Hepatocyte (in vitro differentiated cells): ENCODE measurements at regions not wholly inside any gene's neighbourhood (a gene's known extent, or its start where the extent isn't known, plus 50 kb on each side); places are given as distances from the start of the nearest gene placed in this dataset.

Experiments used
- DNase-seq: peaks from one replicate; pipeline ENCODE4 v3.0.0-alpha.2; 2016; ENCODE audit warnings: low spot score
- H2AFZ ChIP-seq: fragments of 200-600 bp; sonication (generic); 2 replicates; pipeline ENCODE4 v1.6.0; 2016; ENCODE audit warnings: antibody characterized with exemption, mild to moderate bottlenecking
- H3K27ac ChIP-seq: fragments of 200-600 bp; sonication (generic); 2 replicates; pipeline ENCODE4 v1.5.1; 2016; ENCODE audit warnings: mild to moderate bottlenecking
- H3K27me3 ChIP-seq: fragments of 200-600 bp; sonication (generic); 2 replicates; pipeline ENCODE4 v1.6.1; 2016
- H3K36me3 ChIP-seq: fragments of 200-600 bp; sonication (generic); replicated peaks from 2 replicates; pipeline ENCODE4 v1.5.1; 2016; ENCODE audit warnings: low read depth; ENCODE audit not compliant: insufficient read depth
- H3K4me1 ChIP-seq: fragments of 200-600 bp; sonication (generic); 2 replicates; pipeline ENCODE4 v1.5.1; 2016; ENCODE audit warnings: mild to moderate bottlenecking, moderate library complexity; ENCODE audit not compliant: insufficient read depth
- H3K4me2 ChIP-seq: fragments of 200-600 bp; sonication (generic); 2 replicates; pipeline ENCODE4 v1.6.0; 2016
- H3K4me3 ChIP-seq: fragments of 200-600 bp; sonication (generic); 2 replicates; pipeline ENCODE4 v1.5.1; 2016; ENCODE audit warnings: mild to moderate bottlenecking
- H3K79me2 ChIP-seq: fragments of 200-600 bp; sonication (generic); 2 replicates; pipeline ENCODE4 v1.6.0; 2017; ENCODE audit warnings: mild to moderate bottlenecking
- H3K9me2 ChIP-seq: fragments of 200-600 bp; sonication (generic); replicated peaks from 2 replicates; pipeline ENCODE4 v1.6.0; 2017; ENCODE audit warnings: mild to moderate bottlenecking; ENCODE audit not compliant: insufficient read depth
- H3K9me3 ChIP-seq: fragments of 200-600 bp; sonication (generic); 2 replicates; pipeline ENCODE4 v1.5.1; 2016; ENCODE audit warnings: low read depth, mild to moderate bottlenecking
- H4K20me1 ChIP-seq: fragments of 200-600 bp; sonication (generic); 2 replicates; pipeline ENCODE4 v1.6.0; 2016; ENCODE audit warnings: mild to moderate bottlenecking; ENCODE audit not compliant: insufficient read depth, poor library complexity, severe bottlenecking
- CTCF ChIP-seq: fragments of 200-600 bp; sonication (generic); IDR thresholded peaks from 2 replicates; pipeline ENCODE4 v1.5.1; 2016; ENCODE audit warnings: antibody characterized with exemption, mild to moderate bottlenecking; ENCODE audit not compliant: poor library complexity
- EZH2 ChIP-seq: fragments of 200-600 bp; sonication (generic); IDR thresholded peaks from 2 replicates; pipeline ENCODE4 v1.6.1; 2016; ENCODE audit warnings: antibody characterized with exemption, mild to moderate bottlenecking, borderline replicate concordance
- EZH2phosphoT487 ChIP-seq: fragments of 200-600 bp; sonication (generic); IDR thresholded peaks from one replicate; pipeline ENCODE4 v1.6.1; 2018; ENCODE audit warnings: antibody characterized with exemption, mild to moderate bottlenecking, low read depth, moderate library complexity; ENCODE audit not compliant: unreplicated experiment, severe bottlenecking
- WGBS: methylation state at CpG from one replicate; pipeline ENCODE4 v1.1.6; 2016; ENCODE audit warnings: low lambda C conversion rate; ENCODE audit errors: missing lambda C conversion rate; 5-methylcytosine and 5-hydroxymethylcytosine counted together

GRCh38 chr5:136763548-136763947 is 398.2 kb upstream of the TRPC7 start:
- Histone ChIP-seq H3K9me3 (no peaks in the 10 kb centered on the region), H4K20me1 (no peaks in the 10 kb centered on the region), H3K4me3 (no peak overlapping the region), H2AFZ (no peak overlapping the region), H3K9me2 (no peaks in the 10 kb centered on the region), H3K4me1 (no peaks in the 10 kb centered on the region), H3K27me3 (no peaks in the 10 kb centered on the region), H3K79me2 (no peaks in the 10 kb centered on the region), H3K4me2 (no peak overlapping the region), H3K36me3 (no peaks in the 10 kb centered on the region), H3K27ac (no peak overlapping the region)
- TF ChIP-seq CTCF (no peak), EZH2phosphoT487 (no peak), EZH2 (no peak)
- DNase-seq, result no peak

GRCh38 chr5:136754216-136754615 is 388.9 kb upstream of the TRPC7 start:
- Histone ChIP-seq H3K4me3 (no peak overlapping the region), H3K4me2 (no peak overlapping the region), H3K27me3 (no peaks in the 10 kb centered on the region), H3K9me3 (no peaks in the 10 kb centered on the region), H3K9me2 (no peaks in the 10 kb centered on the region), H3K79me2 (no peaks in the 10 kb centered on the region), H4K20me1 (no peaks in the 10 kb centered on the region), H3K4me1 (no peaks in the 10 kb centered on the region), H2AFZ (no peak overlapping the region), H3K27ac (no peak overlapping the region), H3K36me3 (no peaks in the 10 kb centered on the region)
- no peak for DNase-seq
- no peak for TF ChIP-seq CTCF
- no peak for TF ChIP-seq EZH2phosphoT487
- TF ChIP-seq EZH2, result no peak

- Histone ChIP-seq H3K4me1 (no peaks in the 10 kb centered on the region), H3K9me3 (no peaks in the 10 kb centered on the region), H3K9me2 (no peaks in the 10 kb centered on the region), H3K4me3 (no peak overlapping the region), H2AFZ (no peak overlapping the region), H4K20me1 (no peaks in the 10 kb centered on the region), H3K27ac (no peak overlapping the region), H3K27me3 (no peaks in the 10 kb centered on the region), H3K36me3 (no peaks in the 10 kb centered on the region), H3K79me2 (no peaks in the 10 kb centered on the region), H3K4me2 (no peak overlapping the region)
- DNase-seq, result no peak
- TF ChIP-seq CTCF, result no peak
- TF ChIP-seq EZH2phosphoT487, result no peak
- TF ChIP-seq EZH2, result no peak
- 76% methylated on average over 5 of the region's 5 CpGs for WGBS
Observed at GRCh38 chr5:136750224-136750862, 385.0 kb upstream of the TRPC7 start.

GRCh38 chr5:136749016-136749415 is 383.7 kb upstream of the TRPC7 start:
- H3K4me1 ChIP-seq, result no peaks in the 10 kb centered on the region
- no peak overlapping the region for H3K4me2 ChIP-seq
- 90% methylated on average over 1 of the region's 1 CpG for WGBS
- H3K79me2 ChIP-seq, result no peaks in the 10 kb centered on the region
- H3K9me2 ChIP-seq, result no peaks in the 10 kb centered on the region
- no peak overlapping the region for H3K4me3 ChIP-seq
- H4K20me1 ChIP-seq, result no peaks in the 10 kb centered on the region
- no peaks in the 10 kb centered on the region for H3K36me3 ChIP-seq
- H3K9me3 ChIP-seq, result no peaks in the 10 kb centered on the region
- no peak overlapping the region for H2AFZ ChIP-seq
- DNase-seq, result no peak
- no peaks in the 10 kb centered on the region for H3K27me3 ChIP-seq
- H3K27ac ChIP-seq, result no peak overlapping the region
- no peak for TF ChIP-seq CTCF
- TF ChIP-seq EZH2, result no peak
- TF ChIP-seq EZH2phosphoT487, result no peak
